GM23338 (cell line): ENCODE measurements at regions not wholly inside any gene's neighbourhood (a gene's known extent, or its start where the extent isn't known, plus 50 kb on each side); places are given as distances from the start of the nearest gene placed in this dataset.

Experiments used
- ATAC-seq: fragments of 200-7000 bp; cut with Tn5 transposase; 3 replicates; pipeline ENCODE4 v1.9.1; 2020
- DNase-seq: peaks from one replicate; pipeline ENCODE4 v3.0.0-alpha.2; 2015; ENCODE audit warnings: low spot score
- H2AFZ ChIP-seq: fragments of 200-600 bp; sonication (generic); 2 replicates; pipeline ENCODE4 v1.8.0; 2016; ENCODE audit warnings: antibody characterized with exemption, mild to moderate bottlenecking, moderate library complexity
- H3F3A ChIP-seq: fragments of 200-600 bp; sonication (generic); replicated peaks from 2 replicates; pipeline ENCODE4 v1.8.0; 2017; ENCODE audit warnings: antibody characterized with exemption, mixed run types, low read depth
- H3K27ac ChIP-seq: fragments of 200-600 bp; sonication (generic); 2 replicates; pipeline ENCODE4 v1.6.1; 2016; ENCODE audit warnings: low read depth
- H3K27me3 ChIP-seq: fragments of 200-600 bp; sonication (generic); 2 replicates; pipeline ENCODE4 v1.8.0; 2016; ENCODE audit warnings: mild to moderate bottlenecking, mixed run types, moderate library complexity; ENCODE audit not compliant: insufficient read depth
- H3K36me3 ChIP-seq: fragments of 200-600 bp; sonication (generic); 2 replicates; pipeline ENCODE4 v1.8.0; 2016; ENCODE audit warnings: mild to moderate bottlenecking; ENCODE audit not compliant: insufficient read depth
- H3K4me1 ChIP-seq: fragments of 200-600 bp; sonication (generic); 2 replicates; pipeline ENCODE4 v1.8.0; 2016; ENCODE audit warnings: mild to moderate bottlenecking, moderate library complexity; ENCODE audit not compliant: insufficient read depth
- H3K4me2 ChIP-seq: fragments of 200-600 bp; sonication (generic); 2 replicates; pipeline ENCODE4 v1.7.1; 2017; ENCODE audit warnings: mixed run types
- H3K4me3 ChIP-seq: fragments of 200-600 bp; sonication (generic); 2 replicates; pipeline ENCODE4 v1.6.1; 2016; ENCODE audit warnings: mixed run types
- H3K79me2 ChIP-seq: fragments of 200-600 bp; sonication (generic); replicated peaks from 2 replicates; pipeline ENCODE4 v1.8.0; 2017; ENCODE audit warnings: mild to moderate bottlenecking; ENCODE audit not compliant: insufficient read depth
- H3K9me2 ChIP-seq: fragments of 200-600 bp; sonication (generic); 2 replicates; pipeline ENCODE4 v1.8.0; 2017; ENCODE audit not compliant: insufficient read depth
- H4K20me1 ChIP-seq: fragments of 200-600 bp; sonication (generic); replicated peaks from 2 replicates; pipeline ENCODE4 v1.8.0; 2017; ENCODE audit warnings: mild to moderate bottlenecking; ENCODE audit not compliant: insufficient read depth
- H3K27ac Mint-ChIP-seq: 2 replicates; pipeline ENCODE4 v1.8.0; 2020; ENCODE audit warnings: inconsistent platforms, mild to moderate bottlenecking, moderate library complexity, mixed read lengths
- H3K27me3 Mint-ChIP-seq: 3 replicates; pipeline ENCODE4 v1.8.0; 2022; ENCODE audit warnings: low read depth, mild to moderate bottlenecking, moderate library complexity, mixed read lengths, inconsistent platforms; ENCODE audit not compliant: insufficient read depth, poor library complexity
- H3K36me3 Mint-ChIP-seq: 3 replicates; pipeline ENCODE4 v1.8.0; 2021; ENCODE audit warnings: low read depth, mild to moderate bottlenecking, inconsistent platforms, moderate library complexity, mixed read lengths
- H3K4me1 Mint-ChIP-seq: 3 replicates; pipeline ENCODE4 v1.8.0; 2020; ENCODE audit warnings: mild to moderate bottlenecking, inconsistent platforms, mixed read lengths
- H3K4me3 Mint-ChIP-seq: 3 replicates; pipeline ENCODE4 v1.8.0; 2021; ENCODE audit warnings: moderate library complexity, mild to moderate bottlenecking, inconsistent platforms, mixed read lengths
- H3K9me3 Mint-ChIP-seq: 3 replicates; pipeline ENCODE4 v1.8.0; 2020; ENCODE audit warnings: moderate library complexity, mild to moderate bottlenecking, inconsistent platforms, mixed read lengths
- CREB1 ChIP-seq: fragments of 250-450 bp; sonication (Bioruptor Pico); IDR thresholded peaks from 2 replicates; pipeline ENCODE4 v1.5.0; 2020; ENCODE audit warnings: low read depth, mild to moderate bottlenecking, moderate library complexity
- CTCF ChIP-seq, 2 experiments: fragments of 200-600 bp in 1 of 2; sonication (generic) in 1 of 2; conservative IDR thresholded peaks; 2 replicates each; pipeline versions ENCODE4 v1.5.1 to v1.6.1; 2016 to 2017; ENCODE audit warnings: antibody characterized with exemption in 2 of 2, low read depth in 2 of 2, mild to moderate bottlenecking in 2 of 2, moderate library complexity in 1 of 2
- ETS1 ChIP-seq: IDR thresholded peaks from 2 replicates; pipeline ENCODE4 v1.6.1; 2016; ENCODE audit warnings: antibody characterized with exemption
- EZH2 ChIP-seq: fragments of 200-600 bp; sonication (generic); IDR thresholded peaks from one replicate; pipeline ENCODE4 v1.8.0; 2017; ENCODE audit warnings: antibody characterized with exemption, mild to moderate bottlenecking, low read depth; ENCODE audit not compliant: unreplicated experiment
- EZH2phosphoT487 ChIP-seq: fragments of 200-600 bp; sonication (generic); IDR thresholded peaks from one replicate; pipeline ENCODE4 v1.8.1; 2018; ENCODE audit warnings: antibody characterized with exemption; ENCODE audit not compliant: unreplicated experiment
- JUNB ChIP-seq: IDR thresholded peaks from one replicate; pipeline ENCODE4 v1.6.1; 2016; ENCODE audit warnings: antibody characterized with exemption; ENCODE audit not compliant: unreplicated experiment
- NANOG ChIP-seq: IDR thresholded peaks from 2 replicates; pipeline ENCODE4 v1.6.1; 2016; ENCODE audit warnings: antibody characterized with exemption, borderline replicate concordance
- POLR2AphosphoS5 ChIP-seq: IDR thresholded peaks from 2 replicates; pipeline ENCODE4 v1.6.1; 2016; ENCODE audit warnings: antibody characterized with exemption, low read depth
- REST ChIP-seq: IDR thresholded peaks from one replicate; pipeline ENCODE4 v1.6.1; 2018; ENCODE audit warnings: antibody characterized with exemption; ENCODE audit not compliant: unreplicated experiment
- STAT1 ChIP-seq: IDR thresholded peaks from one replicate; pipeline ENCODE4 v1.6.1; 2016; ENCODE audit warnings: antibody characterized with exemption; ENCODE audit not compliant: unreplicated experiment
- ZNF114 ChIP-seq: fragments of 250-450 bp; sonication (Bioruptor Pico); IDR thresholded peaks from 2 replicates; pipeline ENCODE4 v1.5.0; 2020; ENCODE audit warnings: mild to moderate bottlenecking, moderate library complexity
- ZNF331 ChIP-seq: fragments of 250-450 bp; sonication (Bioruptor Pico); IDR thresholded peaks from 2 replicates; pipeline ENCODE4 v1.5.0; 2020; ENCODE audit warnings: low read depth, mild to moderate bottlenecking, moderate library complexity
- ZNF462 ChIP-seq: fragments of 250-450 bp; sonication (Bioruptor Pico); IDR thresholded peaks from 2 replicates; pipeline ENCODE4 v1.5.0; 2020; ENCODE audit warnings: mild to moderate bottlenecking, moderate library complexity

- peaks cover 5% of the 10 kb centered on the region; the same call in 1 of the 2 replicates for H3K4me1 ChIP-seq
- Mint-ChIP-seq H3K4me3 (no peak overlapping the region), H3K9me3 (no peaks in the 10 kb centered on the region), H3K36me3 (no peaks in the 10 kb centered on the region), H3K27ac (no peak overlapping the region), H3K27me3 (no peaks in the 10 kb centered on the region), H3K4me1 (peaks cover 11% of the 10 kb centered on the region)
- no peak overlapping the region for H3K4me2 ChIP-seq
- no peaks in the 10 kb centered on the region for H3K79me2 ChIP-seq
- no peaks in the 10 kb centered on the region for H3F3A ChIP-seq
- no peaks in the 10 kb centered on the region for H3K27me3 ChIP-seq
- no peak overlapping the region for H3K4me3 ChIP-seq
- H2AFZ ChIP-seq = no peak overlapping the region
- no peak for ATAC-seq
- H3K27ac ChIP-seq = no peak overlapping the region
- peaks cover 6% of the 10 kb centered on the region; the same call in 1 of the 2 replicates for H3K9me2 ChIP-seq
- no peaks in the 10 kb centered on the region for H4K20me1 ChIP-seq
- TF ChIP-seq NANOG (no peak), EZH2 (no peak), JUNB (no peak), REST (no peak), CREB1 (CRISPR knock-in tag) (no peak), ZNF114 (CRISPR knock-in tag) (no peak), ZNF462 (no peak), STAT1 (no peak), ZNF331 (CRISPR knock-in tag) (no peak), ETS1 (no peak), EZH2phosphoT487 (no peak), CTCF (conservative IDR thresholded peaks at IDR 0.05; ENCODE audit: low read depth in 2 of 2) (no peak), POLR2AphosphoS5 (no peak)
- DNase-seq = no peak
- no peaks in the 10 kb centered on the region for H3K36me3 ChIP-seq
These were observed 354.7 kb upstream of the KIF2A start for GRCh38 chr5:61951295-61951694.
